Endothelial cell (in vitro differentiated cells): ENCODE measurements at regions not wholly inside any gene's neighbourhood (a gene's known extent, or its start where the extent isn't known, plus 50 kb on each side); places are given as distances from the start of the nearest gene placed in this dataset.

Source experiments
- DNase-seq: peaks from one replicate; pipeline ENCODE4 v3.0.0; 2021; ENCODE audit warnings: low spot score
- H3K27ac Mint-ChIP-seq: one replicate; pipeline ENCODE4 v1.8.0; 2021; ENCODE audit warnings: mixed read lengths, inconsistent platforms; ENCODE audit not compliant: unreplicated experiment
- H3K27me3 Mint-ChIP-seq: one replicate; pipeline ENCODE4 v1.8.0; 2021; ENCODE audit warnings: mild to moderate bottlenecking, moderate library complexity, mixed read lengths, inconsistent platforms; ENCODE audit not compliant: unreplicated experiment
- H3K36me3 Mint-ChIP-seq: one replicate; pipeline ENCODE4 v1.8.0; 2021; ENCODE audit warnings: mild to moderate bottlenecking, low read depth, mixed read lengths, inconsistent platforms; ENCODE audit not compliant: unreplicated experiment
- H3K4me1 Mint-ChIP-seq: one replicate; pipeline ENCODE4 v1.8.0; 2021; ENCODE audit warnings: mild to moderate bottlenecking, mixed read lengths, inconsistent platforms; ENCODE audit not compliant: unreplicated experiment
- H3K4me3 Mint-ChIP-seq: one replicate; pipeline ENCODE4 v1.8.0; 2021; ENCODE audit warnings: mild to moderate bottlenecking, mixed read lengths, inconsistent platforms; ENCODE audit not compliant: unreplicated experiment
- H3K9me3 Mint-ChIP-seq: one replicate; pipeline ENCODE4 v1.8.0; 2021; ENCODE audit warnings: mixed read lengths, inconsistent platforms; ENCODE audit not compliant: unreplicated experiment
- TF ChIP-seq, protein P1 (sequence below): fragments of 200-600 bp; sonication (generic); IDR thresholded peaks from one replicate; pipeline ENCODE4 v1.5.0; 2021; ENCODE audit warnings: antibody characterized with exemption; ENCODE audit not compliant: unreplicated experiment

DNA sequence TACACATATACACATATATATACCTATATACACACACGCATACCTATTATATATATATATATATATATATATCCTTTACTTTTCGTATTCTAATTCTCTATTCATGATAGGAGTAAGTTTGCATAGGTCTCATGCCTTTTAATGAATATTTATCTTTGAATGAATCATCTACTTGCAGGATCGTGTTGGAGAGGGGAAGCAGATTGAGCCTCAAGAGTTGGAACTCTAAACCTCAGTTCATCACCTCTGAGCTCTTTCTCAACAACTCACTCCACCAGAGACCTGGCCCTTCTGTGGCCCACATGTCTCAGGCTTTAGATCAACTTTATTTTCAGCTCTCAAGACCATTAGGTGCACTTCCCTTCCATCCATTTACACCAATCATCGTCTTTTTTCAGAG, 490.4 kb upstream of the ID2 start:
- TF ChIP-seq, protein P1, sequence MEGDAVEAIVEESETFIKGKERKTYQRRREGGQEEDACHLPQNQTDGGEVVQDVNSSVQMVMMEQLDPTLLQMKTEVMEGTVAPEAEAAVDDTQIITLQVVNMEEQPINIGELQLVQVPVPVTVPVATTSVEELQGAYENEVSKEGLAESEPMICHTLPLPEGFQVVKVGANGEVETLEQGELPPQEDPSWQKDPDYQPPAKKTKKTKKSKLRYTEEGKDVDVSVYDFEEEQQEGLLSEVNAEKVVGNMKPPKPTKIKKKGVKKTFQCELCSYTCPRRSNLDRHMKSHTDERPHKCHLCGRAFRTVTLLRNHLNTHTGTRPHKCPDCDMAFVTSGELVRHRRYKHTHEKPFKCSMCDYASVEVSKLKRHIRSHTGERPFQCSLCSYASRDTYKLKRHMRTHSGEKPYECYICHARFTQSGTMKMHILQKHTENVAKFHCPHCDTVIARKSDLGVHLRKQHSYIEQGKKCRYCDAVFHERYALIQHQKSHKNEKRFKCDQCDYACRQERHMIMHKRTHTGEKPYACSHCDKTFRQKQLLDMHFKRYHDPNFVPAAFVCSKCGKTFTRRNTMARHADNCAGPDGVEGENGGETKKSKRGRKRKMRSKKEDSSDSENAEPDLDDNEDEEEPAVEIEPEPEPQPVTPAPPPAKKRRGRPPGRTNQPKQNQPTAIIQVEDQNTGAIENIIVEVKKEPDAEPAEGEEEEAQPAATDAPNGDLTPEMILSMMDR: no peak
- H3K4me1 Mint-ChIP-seq: no peaks in the 10 kb centered on the region
- DNase-seq: no peak
- no peaks in the 10 kb centered on the region for H3K36me3 Mint-ChIP-seq
- no peak overlapping the region for H3K4me3 Mint-ChIP-seq
- H3K9me3 Mint-ChIP-seq: no peaks in the 10 kb centered on the region
- peaks cover 5% of the 10 kb centered on the region for H3K27me3 Mint-ChIP-seq
- H3K27ac Mint-ChIP-seq: no peak overlapping the region

DNA sequence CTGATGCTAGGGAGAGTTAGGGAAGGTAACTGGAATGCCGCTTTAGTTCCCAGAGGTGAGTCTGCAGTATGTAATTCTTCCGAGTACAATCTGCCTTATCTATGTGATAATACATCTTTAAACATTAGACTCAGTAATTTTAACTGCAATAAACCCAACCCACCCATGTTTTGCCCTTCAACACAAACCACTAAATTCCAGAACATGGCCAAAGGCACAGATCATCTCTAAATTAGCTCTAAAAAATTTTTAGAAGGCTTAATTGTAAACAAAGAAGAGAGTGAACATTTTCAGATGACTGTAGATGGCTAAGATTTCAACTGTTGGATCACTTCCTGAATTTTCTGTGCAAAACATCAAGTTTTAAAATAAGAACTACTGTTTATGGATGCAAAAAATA, 488.7 kb upstream of the ID2 start:
- Mint-ChIP-seq H3K27me3 (peaks cover 3% of the 10 kb centered on the region), H3K36me3 (no peaks in the 10 kb centered on the region), H3K4me1 (no peaks in the 10 kb centered on the region), H3K27ac (no peak overlapping the region), H3K4me3 (no peak overlapping the region), H3K9me3 (no peaks in the 10 kb centered on the region)
- TF ChIP-seq, protein P1: no peak
- no peak for DNase-seq

DNA sequence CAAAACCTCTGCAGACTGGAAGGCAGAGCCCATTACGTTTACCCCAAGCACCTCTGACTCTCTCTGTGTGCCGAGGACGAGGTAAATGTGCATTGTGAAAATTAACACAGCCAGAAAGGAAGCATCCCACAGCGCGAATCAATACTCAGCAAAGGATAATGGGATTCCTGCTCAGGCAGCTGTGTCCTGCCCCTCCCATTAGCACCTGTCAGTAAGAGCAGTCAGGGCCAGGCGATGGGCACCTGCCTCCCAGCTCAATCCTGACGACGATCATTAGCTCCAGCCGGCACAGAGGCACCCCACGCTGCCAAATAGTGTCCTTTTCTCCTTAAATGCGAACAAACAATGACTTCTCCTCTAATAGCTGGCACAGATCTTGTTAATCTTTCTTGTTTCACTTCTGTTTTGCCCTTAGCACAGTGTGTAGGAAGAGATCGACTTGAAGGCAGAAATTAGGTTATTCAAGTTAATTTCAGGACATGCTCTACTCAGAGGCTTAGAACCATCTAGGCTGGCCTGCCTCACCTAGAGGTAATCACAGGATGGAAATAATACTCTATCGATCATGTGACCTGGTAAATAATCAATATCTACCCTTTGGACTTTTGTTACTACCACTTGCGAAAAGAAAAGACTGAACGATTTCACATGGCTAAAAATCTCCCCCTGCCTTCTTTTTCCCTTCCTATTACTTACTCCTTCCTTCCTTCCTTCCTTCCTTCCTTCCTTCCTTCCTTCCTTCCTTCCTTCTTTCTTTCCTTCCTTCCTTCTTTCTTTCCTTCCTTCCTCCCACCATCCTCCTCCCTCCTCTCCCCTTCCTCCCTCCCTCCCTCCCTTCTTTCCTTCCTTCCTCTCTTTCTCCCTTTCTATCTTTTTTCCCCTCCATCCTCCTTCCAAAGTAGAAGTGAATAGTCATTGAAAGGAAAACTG, 487.9 kb upstream of the ID2 start:
- Mint-ChIP-seq H3K27me3 (peaks cover 3% of the 10 kb centered on the region), H3K9me3 (no peaks in the 10 kb centered on the region), H3K4me1 (no peaks in the 10 kb centered on the region), H3K27ac (no peak overlapping the region), H3K36me3 (no peaks in the 10 kb centered on the region), H3K4me3 (no peak overlapping the region)
- DNase-seq: no peak
- TF ChIP-seq, protein P1: no peak

DNA sequence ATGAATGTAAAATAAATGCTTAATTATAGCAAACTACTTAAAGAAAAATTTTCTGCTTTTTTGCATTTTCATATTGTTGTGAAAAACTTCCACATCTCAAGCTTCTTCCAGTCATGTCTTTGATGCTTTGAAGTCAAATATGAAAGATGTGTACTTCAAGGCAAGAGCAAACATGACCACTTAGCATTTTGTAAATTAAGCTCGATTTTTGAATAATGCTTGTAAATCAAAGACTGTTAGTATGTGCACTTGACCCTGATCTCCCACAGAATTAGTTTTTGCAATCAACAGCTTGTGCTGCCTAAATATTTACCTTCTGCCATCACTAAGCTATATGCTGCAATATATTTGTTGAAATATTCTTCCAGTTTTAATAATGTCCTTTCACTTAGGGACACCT, 486.1 kb upstream of the ID2 start:
- Mint-ChIP-seq H3K4me1 (no peaks in the 10 kb centered on the region), H3K27ac (no peak overlapping the region), H3K36me3 (no peaks in the 10 kb centered on the region), H3K9me3 (no peaks in the 10 kb centered on the region), H3K27me3 (peaks cover 3% of the 10 kb centered on the region), H3K4me3 (no peak overlapping the region)
- DNase-seq: no peak
- TF ChIP-seq, protein P1: no peak

DNA sequence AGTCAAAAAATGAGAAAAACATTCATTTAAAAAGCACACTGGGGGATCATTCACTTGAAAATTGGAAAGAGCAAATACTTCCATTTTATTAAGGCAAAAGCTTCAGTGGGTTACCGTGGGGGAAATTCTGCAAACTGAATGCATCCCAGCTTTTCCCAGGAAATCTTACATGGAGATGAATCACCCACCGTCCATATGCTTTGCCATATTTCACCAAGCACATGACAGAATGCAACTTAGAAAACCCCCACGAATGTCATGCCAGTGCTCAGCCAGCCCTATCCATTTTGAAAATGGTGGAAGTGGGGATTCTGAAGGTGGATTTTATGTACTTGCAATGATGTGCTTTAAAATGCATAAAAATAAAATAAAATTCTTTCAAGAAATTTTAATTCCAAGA, 485.5 kb upstream of the ID2 start:
- Mint-ChIP-seq H3K27ac (no peak overlapping the region), H3K4me1 (no peaks in the 10 kb centered on the region), H3K36me3 (no peaks in the 10 kb centered on the region), H3K4me3 (no peak overlapping the region), H3K9me3 (no peaks in the 10 kb centered on the region), H3K27me3 (peaks cover 3% of the 10 kb centered on the region)
- no peak for DNase-seq
- TF ChIP-seq, protein P1: no peak
